ENCODE measurements at regions not wholly inside any gene's neighbourhood (a gene's known extent, or its start where the extent isn't known, plus 50 kb on each side); places are given as distances from the start of the nearest gene placed in this dataset.

DNA sequence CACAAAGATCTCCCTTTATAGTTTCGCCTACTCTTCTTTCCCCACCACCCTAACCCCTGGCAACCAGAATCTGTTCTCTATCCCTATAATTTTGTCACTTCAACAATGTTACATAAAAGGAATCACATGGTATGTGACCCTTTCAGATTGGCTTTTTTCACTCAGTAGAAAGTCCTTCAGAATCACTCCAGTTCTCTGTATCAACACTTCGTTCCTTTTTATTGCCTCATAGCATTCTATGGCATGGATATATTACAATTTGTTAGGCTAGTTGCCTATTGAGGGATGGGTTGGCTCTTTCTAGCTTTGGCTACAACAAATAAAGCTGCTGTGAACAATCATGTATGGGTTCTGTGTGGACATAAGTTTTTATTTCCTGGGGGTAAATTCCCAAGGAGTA, 163.1 kb downstream of the RPIA start:
- Histone ChIP-seq H3K56ac (ENCODE audit: insufficient read length, low read depth, low read length) (no peak overlapping the region), H4K5ac (ENCODE audit: insufficient read length, low read depth, low read length) (no peak overlapping the region), H2BK20ac (ENCODE audit: low read depth, low read length, poor library complexity, severe bottlenecking) (no peak overlapping the region), H3K14ac (ENCODE audit: insufficient read depth, low read length) (no peak overlapping the region), H3K9ac (ENCODE audit: extremely low read depth, insufficient read length, low read length) (no peak overlapping the region), H3K27me3 (ENCODE audit: insufficient read depth, low read length) (no peaks in the 10 kb centered on the region; the same call in 1 of the 2 replicates), H2AK5ac (ENCODE audit: insufficient read length, low read length) (no peak overlapping the region), H4K20me1 (ENCODE audit: control insufficient read depth, insufficient read depth, insufficient read length) (no peaks in the 10 kb centered on the region), H3K4me2 (ENCODE audit: insufficient read depth, insufficient read length, low read length) (no peak overlapping the region), H4K8ac (replicated peaks; ENCODE audit: insufficient read length, low read depth, low read length) (no peak overlapping the region), H3K23ac (ENCODE audit: insufficient read length, low read depth, low read length) (no peak overlapping the region), H2AFZ (ENCODE audit: low read length) (no peak overlapping the region), H2BK12ac (ENCODE audit: insufficient read length, low read depth, low read length) (no peak overlapping the region), H2BK5ac (ENCODE audit: insufficient read length, low read length) (no peak overlapping the region), H3K27ac (ENCODE audit: insufficient read length, low read depth, low read length) (no peak overlapping the region), H3K9me3 (ENCODE audit: control insufficient read depth, low read depth, low read length) (no peaks in the 10 kb centered on the region), H2BK15ac (ENCODE audit: low read depth, low read length) (no peak overlapping the region), H3K4me1 (ENCODE audit: insufficient read depth, low read length) (no peaks in the 10 kb centered on the region), H3K23me2 (ENCODE audit: insufficient read length, low read depth, low read length, poor library complexity, severe bottlenecking) (no peaks in the 10 kb centered on the region), H2BK120ac (ENCODE audit: low read depth, low read length, poor library complexity, severe bottlenecking) (no peak overlapping the region), H3K79me2 (ENCODE audit: insufficient read depth, low read length) (no peaks in the 10 kb centered on the region), H3K4ac (ENCODE audit: low read depth, low read length) (no peak overlapping the region), H4K91ac (ENCODE audit: insufficient read length, low read depth, low read length) (no peak overlapping the region), H3K79me1 (ENCODE audit: insufficient read depth, low read depth, low read length, poor library complexity, severe bottlenecking) (no peaks in the 10 kb centered on the region), H3T11ph (ENCODE audit: low read length) (no peak overlapping the region), H3K18ac (ENCODE audit: insufficient read length, low read depth, low read length) (no peak overlapping the region)
- TF ChIP-seq, protein P1, sequence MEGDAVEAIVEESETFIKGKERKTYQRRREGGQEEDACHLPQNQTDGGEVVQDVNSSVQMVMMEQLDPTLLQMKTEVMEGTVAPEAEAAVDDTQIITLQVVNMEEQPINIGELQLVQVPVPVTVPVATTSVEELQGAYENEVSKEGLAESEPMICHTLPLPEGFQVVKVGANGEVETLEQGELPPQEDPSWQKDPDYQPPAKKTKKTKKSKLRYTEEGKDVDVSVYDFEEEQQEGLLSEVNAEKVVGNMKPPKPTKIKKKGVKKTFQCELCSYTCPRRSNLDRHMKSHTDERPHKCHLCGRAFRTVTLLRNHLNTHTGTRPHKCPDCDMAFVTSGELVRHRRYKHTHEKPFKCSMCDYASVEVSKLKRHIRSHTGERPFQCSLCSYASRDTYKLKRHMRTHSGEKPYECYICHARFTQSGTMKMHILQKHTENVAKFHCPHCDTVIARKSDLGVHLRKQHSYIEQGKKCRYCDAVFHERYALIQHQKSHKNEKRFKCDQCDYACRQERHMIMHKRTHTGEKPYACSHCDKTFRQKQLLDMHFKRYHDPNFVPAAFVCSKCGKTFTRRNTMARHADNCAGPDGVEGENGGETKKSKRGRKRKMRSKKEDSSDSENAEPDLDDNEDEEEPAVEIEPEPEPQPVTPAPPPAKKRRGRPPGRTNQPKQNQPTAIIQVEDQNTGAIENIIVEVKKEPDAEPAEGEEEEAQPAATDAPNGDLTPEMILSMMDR (conservative IDR thresholded peaks at IDR 0.05): no peak
- no peaks in the 10 kb centered on the region; the same call in 1 of the 2 replicates for H3K27me3 Mint-ChIP-seq (ENCODE audit: low read depth)
- peaks cover 0 to 25% (median 0%) of the 10 kb centered on the region in 3 experiments; a peak in 2 of 7 replicates for H3K36me3 Mint-ChIP-seq (ENCODE audit: insufficient read depth in 1 of 3, low read depth in 3 of 3)
- H3K4me3 Mint-ChIP-seq: no peak overlapping the region
- DNase-seq: no peak
- no peak overlapping the region for H3K27ac Mint-ChIP-seq
- no peaks in the 10 kb centered on the region for H3K4me1 Mint-ChIP-seq
- peaks cover 66 to 86% of the 10 kb centered on the region in 2 experiments for H3K9me3 Mint-ChIP-seq
- no CpG with 5 or more reads among the region's 2 CpGs for WGBS (ENCODE audit: extremely low coverage, insufficient read length, low lambda C conversion rate)
